Uterus (tissue), 2 donors: ENCODE measurements at regions not wholly inside any gene's neighbourhood (a gene's known extent, or its start where the extent isn't known, plus 50 kb on each side); places are given as distances from the start of the nearest gene placed in this dataset.

Experiments used
- POLR2A ChIP-seq, 2 donors: fragments of 450-650 bp; IDR thresholded peaks; one replicate each; pipeline ENCODE4 v1.6.1; 2016; ENCODE audit warnings: antibody characterized with exemption in 2 of 2, mild to moderate bottlenecking in 1 of 2, moderate library complexity in 1 of 2
- TF ChIP-seq, protein P1 (sequence below), 4 experiments: fragments of 200-600 bp in 2 of 4; fragments of 450-650 bp in 2 of 4; sonication (generic) in 2 of 4; IDR thresholded peaks; one replicate each; pipeline ENCODE4 v1.5.1; 2016 to 2019; ENCODE audit warnings: antibody characterized with exemption in 4 of 4, mild to moderate bottlenecking in 2 of 4, moderate library complexity in 1 of 4

DNA sequence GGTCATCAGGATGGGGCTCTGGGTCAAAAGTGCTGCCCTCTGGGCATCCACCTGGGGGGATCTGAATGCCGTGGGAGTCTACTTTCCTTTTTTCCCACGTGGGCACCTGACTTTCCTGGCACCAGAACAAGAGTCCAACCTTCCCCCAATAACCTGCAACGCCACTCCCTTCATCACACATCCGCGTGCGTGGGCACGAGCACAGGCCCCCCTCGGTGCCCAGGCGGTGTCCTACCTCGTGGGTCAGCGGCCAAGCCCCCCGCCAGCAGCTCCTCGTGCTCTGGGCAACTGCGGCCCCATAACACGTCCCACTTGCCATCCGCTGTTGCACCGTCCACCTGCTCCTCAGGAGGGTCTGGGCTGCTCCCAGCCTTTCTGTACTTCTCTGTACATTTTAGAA lies 87.0 kb downstream of the YTHDF1 start:
- TF ChIP-seq, protein P1, sequence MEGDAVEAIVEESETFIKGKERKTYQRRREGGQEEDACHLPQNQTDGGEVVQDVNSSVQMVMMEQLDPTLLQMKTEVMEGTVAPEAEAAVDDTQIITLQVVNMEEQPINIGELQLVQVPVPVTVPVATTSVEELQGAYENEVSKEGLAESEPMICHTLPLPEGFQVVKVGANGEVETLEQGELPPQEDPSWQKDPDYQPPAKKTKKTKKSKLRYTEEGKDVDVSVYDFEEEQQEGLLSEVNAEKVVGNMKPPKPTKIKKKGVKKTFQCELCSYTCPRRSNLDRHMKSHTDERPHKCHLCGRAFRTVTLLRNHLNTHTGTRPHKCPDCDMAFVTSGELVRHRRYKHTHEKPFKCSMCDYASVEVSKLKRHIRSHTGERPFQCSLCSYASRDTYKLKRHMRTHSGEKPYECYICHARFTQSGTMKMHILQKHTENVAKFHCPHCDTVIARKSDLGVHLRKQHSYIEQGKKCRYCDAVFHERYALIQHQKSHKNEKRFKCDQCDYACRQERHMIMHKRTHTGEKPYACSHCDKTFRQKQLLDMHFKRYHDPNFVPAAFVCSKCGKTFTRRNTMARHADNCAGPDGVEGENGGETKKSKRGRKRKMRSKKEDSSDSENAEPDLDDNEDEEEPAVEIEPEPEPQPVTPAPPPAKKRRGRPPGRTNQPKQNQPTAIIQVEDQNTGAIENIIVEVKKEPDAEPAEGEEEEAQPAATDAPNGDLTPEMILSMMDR (IDR thresholded peaks at IDR 0.05), result no peak
- no peak for TF ChIP-seq POLR2A (IDR thresholded peaks at IDR 0.05)
